CD14-positive monocyte (primary cell): ENCODE measurements at regions not wholly inside any gene's neighbourhood (a gene's known extent, or its start where the extent isn't known, plus 50 kb on each side); places are given as distances from the start of the nearest gene placed in this dataset.

Experiments used
- DNase-seq, 3 donors: peaks; one replicate each; pipeline ENCODE4 v3.0.0-alpha.2; 2011 to 2022
- H2AFZ ChIP-seq: 2 replicates; pipeline ENCODE4 v1.6.0; 2012; ENCODE audit warnings: mild to moderate bottlenecking, low read depth, low read length, inconsistent platforms; ENCODE audit not compliant: insufficient read depth, poor library complexity, severe bottlenecking
- H3K27ac ChIP-seq, 2 donors: 1 replicate in 1 of 2; 2 replicates in 1 of 2; pipeline ENCODE4 v1.5.1; 2012 to 2013; ENCODE audit warnings: low read length in 2 of 2, control low read depth in 1 of 2, inconsistent platforms in 1 of 2, low read depth in 1 of 2, mild to moderate bottlenecking in 1 of 2
- H3K27me3 ChIP-seq, 2 donors: one replicate each; pipeline versions ENCODE4 v1.6.0 to v1.6.1; 2011 to 2013; ENCODE audit warnings: low read length in 2 of 2; ENCODE audit not compliant: control insufficient read depth in 2 of 2, insufficient read depth in 2 of 2
- H3K36me3 ChIP-seq, 2 donors: replicated peaks in 1 of 2; 1 replicate in 1 of 2; 2 replicates in 1 of 2; pipeline versions ENCODE4 v1.5.1 to v1.6.1; 2012 to 2013; ENCODE audit warnings: low read length in 2 of 2, control low read depth in 1 of 2, inconsistent platforms in 1 of 2, mild to moderate bottlenecking in 1 of 2; ENCODE audit not compliant: insufficient read depth in 2 of 2, control insufficient read depth in 1 of 2
- H3K4me1 ChIP-seq, 2 donors: 1 replicate in 1 of 2; 2 replicates in 1 of 2; pipeline versions ENCODE4 v1.5.1 to v1.6.1; 2012 to 2013; ENCODE audit warnings: low read length in 2 of 2, control low read depth in 1 of 2, inconsistent platforms in 1 of 2, mild to moderate bottlenecking in 1 of 2, moderate library complexity in 1 of 2; ENCODE audit not compliant: insufficient read depth in 2 of 2, control insufficient read depth in 1 of 2
- H3K4me2 ChIP-seq: replicated peaks from 2 replicates; pipeline ENCODE3; 2012; ENCODE audit warnings: low read length, moderate library complexity, mild to moderate bottlenecking; ENCODE audit not compliant: poor library complexity, severe bottlenecking; ENCODE audit errors: extremely low read depth
- H3K4me3 ChIP-seq, 3 experiments: fragments of 200-600 bp in 1 of 3; sonication (generic) in 1 of 3; replicated peaks in 1 of 3; 1 replicate in 2 of 3; 2 replicates in 1 of 3; pipeline ENCODE4 v1.5.1; 2011 to 2013; ENCODE audit warnings: low read length in 3 of 3, mild to moderate bottlenecking in 3 of 3, control low read depth in 2 of 3, low read depth in 2 of 3, inconsistent platforms in 1 of 3, moderate library complexity in 1 of 3
- H3K79me2 ChIP-seq: 2 replicates; pipeline ENCODE4 v1.6.0; 2012; ENCODE audit warnings: mild to moderate bottlenecking, control low read depth, inconsistent platforms, low read length, moderate library complexity; ENCODE audit not compliant: insufficient read depth
- H3K9ac ChIP-seq: 2 replicates; pipeline ENCODE4 v1.6.0; 2017; ENCODE audit warnings: low read length, mild to moderate bottlenecking; ENCODE audit not compliant: insufficient read depth, poor library complexity, severe bottlenecking
- H3K9me3 ChIP-seq, 2 donors: replicated peaks in 1 of 2; 1 replicate in 1 of 2; 2 replicates in 1 of 2; pipeline versions ENCODE4 v1.5.1 to v1.6.1; 2012 to 2013; ENCODE audit warnings: low read length in 2 of 2, control low read depth in 1 of 2; ENCODE audit not compliant: control insufficient read depth in 1 of 2, insufficient read depth in 1 of 2
- H4K20me1 ChIP-seq: 2 replicates; pipeline ENCODE4 v1.6.0; 2012; ENCODE audit warnings: mild to moderate bottlenecking, low read length, control low read depth, moderate library complexity; ENCODE audit not compliant: insufficient read depth
- H3K27ac Mint-ChIP-seq, 7 donors: one replicate each; pipeline ENCODE4 v1.8.0; 2020; ENCODE audit warnings: mild to moderate bottlenecking in 7 of 7, mixed read lengths in 7 of 7, moderate library complexity in 6 of 7, inconsistent platforms in 2 of 7
- H3K27me3 Mint-ChIP-seq, 3 donors: one replicate each; pipeline ENCODE4 v1.8.0; 2021 to 2022; ENCODE audit warnings: low read depth in 3 of 3, mild to moderate bottlenecking in 3 of 3, mixed read lengths in 3 of 3, moderate library complexity in 3 of 3, inconsistent platforms in 1 of 3
- H3K36me3 Mint-ChIP-seq, 2 donors: one replicate each; pipeline ENCODE4 v1.8.0; 2020; ENCODE audit warnings: mixed read lengths in 2 of 2, inconsistent platforms in 1 of 2, mild to moderate bottlenecking in 1 of 2
- H3K4me1 Mint-ChIP-seq: one replicate; pipeline ENCODE4 v1.8.0; 2020; ENCODE audit warnings: mild to moderate bottlenecking, mixed read lengths
- H3K4me3 Mint-ChIP-seq, 2 donors: one replicate each; pipeline ENCODE4 v1.8.0; 2020; ENCODE audit warnings: mild to moderate bottlenecking in 2 of 2, mixed read lengths in 2 of 2, moderate library complexity in 1 of 2
- H3K9me3 Mint-ChIP-seq, 7 donors: one replicate each; pipeline ENCODE4 v1.8.0; 2020 to 2022; ENCODE audit warnings: mixed read lengths in 7 of 7, mild to moderate bottlenecking in 6 of 7, moderate library complexity in 6 of 7, inconsistent platforms in 2 of 7
- WGBS: methylation state at CpG from one replicate; pipeline ENCODE4 v1.1.5; 2013; ENCODE audit warnings: missing lambda C conversion rate; ENCODE audit not compliant: insufficient coverage; 5-methylcytosine and 5-hydroxymethylcytosine counted together
- intact Hi-C, 2 donors: fragments of 100-400 bp; cut with micrococcal nuclease; formaldehyde crosslinking; loops; one replicate each; pipeline versions ENCODE4 v1.15.0 to v1.15.1; 2023
- TF ChIP-seq, protein P1 (sequence below): fragments of 200-600 bp; IDR thresholded peaks from one replicate; pipeline ENCODE4 v1.8.0; 2022; ENCODE audit warnings: antibody characterized with exemption, mild to moderate bottlenecking

DNA sequence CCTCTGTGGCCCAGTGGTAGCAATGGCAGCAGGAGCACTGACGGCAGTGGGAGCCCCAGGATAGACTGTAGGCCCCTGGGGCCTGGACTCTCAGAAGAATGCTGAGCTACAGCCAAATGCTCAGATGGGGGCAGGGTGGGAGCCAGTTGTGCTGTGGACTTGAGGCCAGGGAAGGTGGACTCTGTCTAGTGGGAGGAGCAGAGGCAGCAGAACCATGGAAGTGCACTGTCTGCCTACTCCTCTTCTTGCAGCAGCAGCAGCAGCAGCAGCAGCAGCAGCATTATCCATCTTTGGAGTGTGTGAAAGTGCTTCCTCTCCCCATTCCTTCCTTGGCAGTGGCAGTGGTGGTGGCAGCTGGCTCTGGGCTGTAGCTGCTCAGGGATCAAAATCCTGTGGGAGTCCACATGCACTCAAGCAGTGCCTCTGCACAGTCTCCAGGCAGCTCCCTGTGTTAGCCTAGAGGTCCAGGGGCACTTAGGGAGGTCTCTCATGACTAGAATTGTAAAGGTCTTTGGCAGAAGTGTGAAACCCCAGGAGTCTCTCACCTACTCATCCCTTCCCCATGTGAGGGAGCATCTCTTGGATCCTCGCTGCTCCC is 917.9 kb upstream of the B3GALT2 start:
- no peak overlapping the region for H3K4me3 ChIP-seq
- H3K27ac ChIP-seq, result no peak overlapping the region
- H3K9ac ChIP-seq, result no peak overlapping the region
- no peaks in the 10 kb centered on the region for H3K27me3 ChIP-seq
- peaks cover 0 to 2% of the 10 kb centered on the region in 2 donors for H3K9me3 ChIP-seq
- H3K4me1 Mint-ChIP-seq, result no peaks in the 10 kb centered on the region
- no peaks in the 10 kb centered on the region for H3K36me3 ChIP-seq
- H3K4me2 ChIP-seq, result no peak overlapping the region
- 100% methylated on average over 2 of the region's 2 CpGs for WGBS
- no peaks in the 10 kb centered on the region for H3K36me3 Mint-ChIP-seq
- intact Hi-C loops, result no loop called here
- TF ChIP-seq, protein P1, sequence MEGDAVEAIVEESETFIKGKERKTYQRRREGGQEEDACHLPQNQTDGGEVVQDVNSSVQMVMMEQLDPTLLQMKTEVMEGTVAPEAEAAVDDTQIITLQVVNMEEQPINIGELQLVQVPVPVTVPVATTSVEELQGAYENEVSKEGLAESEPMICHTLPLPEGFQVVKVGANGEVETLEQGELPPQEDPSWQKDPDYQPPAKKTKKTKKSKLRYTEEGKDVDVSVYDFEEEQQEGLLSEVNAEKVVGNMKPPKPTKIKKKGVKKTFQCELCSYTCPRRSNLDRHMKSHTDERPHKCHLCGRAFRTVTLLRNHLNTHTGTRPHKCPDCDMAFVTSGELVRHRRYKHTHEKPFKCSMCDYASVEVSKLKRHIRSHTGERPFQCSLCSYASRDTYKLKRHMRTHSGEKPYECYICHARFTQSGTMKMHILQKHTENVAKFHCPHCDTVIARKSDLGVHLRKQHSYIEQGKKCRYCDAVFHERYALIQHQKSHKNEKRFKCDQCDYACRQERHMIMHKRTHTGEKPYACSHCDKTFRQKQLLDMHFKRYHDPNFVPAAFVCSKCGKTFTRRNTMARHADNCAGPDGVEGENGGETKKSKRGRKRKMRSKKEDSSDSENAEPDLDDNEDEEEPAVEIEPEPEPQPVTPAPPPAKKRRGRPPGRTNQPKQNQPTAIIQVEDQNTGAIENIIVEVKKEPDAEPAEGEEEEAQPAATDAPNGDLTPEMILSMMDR, result no peak
- no peaks in the 10 kb centered on the region for H3K4me1 ChIP-seq
- no peak for DNase-seq
- no peak overlapping the region for H3K4me3 Mint-ChIP-seq
- H2AFZ ChIP-seq, result no peak overlapping the region
- no peak overlapping the region for H3K27ac Mint-ChIP-seq
- H3K9me3 Mint-ChIP-seq, result peaks cover 0 to 13% (median 6%) of the 10 kb centered on the region in 7 donors
- H3K79me2 ChIP-seq, result no peaks in the 10 kb centered on the region
- no peaks in the 10 kb centered on the region for H4K20me1 ChIP-seq
- H3K27me3 Mint-ChIP-seq, result peaks cover 0 to 3% (median 0%) of the 10 kb centered on the region in 3 donors

DNA sequence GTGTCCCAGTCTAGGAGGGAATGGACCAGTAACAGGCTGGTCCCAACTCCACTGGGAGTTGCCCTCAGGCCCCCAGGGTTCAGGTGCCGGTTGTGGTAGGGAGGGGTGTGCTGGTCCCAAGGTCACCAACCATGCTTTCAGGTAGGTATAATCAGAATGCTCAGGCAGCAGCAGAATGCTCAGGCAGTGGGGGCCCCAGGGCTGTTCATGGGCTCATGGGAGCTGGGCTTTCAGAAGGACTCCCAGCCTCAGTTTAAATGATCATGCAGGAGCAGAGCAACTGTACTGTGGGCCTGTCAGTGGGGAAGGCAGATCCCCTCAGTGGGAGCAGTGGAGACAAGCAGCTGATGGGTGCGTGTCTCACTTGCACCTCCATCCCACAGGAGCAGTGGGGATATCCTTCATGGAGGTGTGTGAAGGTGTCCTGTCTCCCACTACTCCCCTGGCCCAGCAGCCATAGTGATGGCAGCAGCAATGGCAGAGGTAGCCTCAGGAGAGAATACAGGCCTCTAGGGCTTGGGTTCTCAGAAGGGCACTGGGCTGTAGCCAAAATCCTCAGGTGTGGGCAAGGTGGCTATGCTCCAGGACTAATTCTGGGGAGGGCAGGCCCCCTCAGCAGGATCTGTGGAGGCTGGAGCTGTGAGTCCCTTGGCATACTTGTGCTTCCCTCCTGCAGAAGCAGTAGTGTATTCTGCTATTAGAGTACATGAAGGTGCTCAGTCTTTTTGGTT is 917.3 kb upstream of the B3GALT2 start:
- Mint-ChIP-seq H3K36me3 (no peaks in the 10 kb centered on the region), H3K27me3 (peaks cover 0 to 3% (median 0%) of the 10 kb centered on the region in 3 donors), H3K4me1 (no peaks in the 10 kb centered on the region), H3K27ac (no peak overlapping the region), H3K9me3 (peaks cover 0 to 13% (median 6%) of the 10 kb centered on the region in 7 donors), H3K4me3 (no peak overlapping the region)
- H2AFZ ChIP-seq, result no peak overlapping the region
- no peak overlapping the region for H3K9ac ChIP-seq
- H3K4me2 ChIP-seq, result no peak overlapping the region
- no peaks in the 10 kb centered on the region for H3K27me3 ChIP-seq
- H3K4me1 ChIP-seq, result no peaks in the 10 kb centered on the region
- H3K4me3 ChIP-seq, result no peak overlapping the region
- 42% methylated on average over 1 of the region's 2 CpGs for WGBS
- H3K36me3 ChIP-seq, result no peaks in the 10 kb centered on the region
- no peaks in the 10 kb centered on the region for H3K79me2 ChIP-seq
- H3K9me3 ChIP-seq, result peaks cover 0 to 2% of the 10 kb centered on the region in 2 donors
- no peak for DNase-seq
- no peak overlapping the region for H3K27ac ChIP-seq
- intact Hi-C loops, result no loop called here
- TF ChIP-seq, protein P1, result no peak
- no peaks in the 10 kb centered on the region for H4K20me1 ChIP-seq
